ACC112 (cell line): ENCODE measurements at regions not wholly inside any gene's neighbourhood (a gene's known extent, or its start where the extent isn't known, plus 50 kb on each side); places are given as distances from the start of the nearest gene placed in this dataset.
A peak's percentile ranks its signal among the peaks of the same experiment; 100 is the strongest.

Experiments used
- H2AFZ ChIP-seq: fragments of 200-600 bp; sonication (generic); one replicate; pipeline ENCODE4 v1.6.0; 2017; ENCODE audit warnings: antibody characterized with exemption, low read length; ENCODE audit not compliant: unreplicated experiment
- H3K27ac ChIP-seq: fragments of 200-600 bp; sonication (generic); 2 replicates; pipeline ENCODE4 v1.5.1; 2014; ENCODE audit warnings: low read depth, mild to moderate bottlenecking, antibody characterized with exemption, low read length, moderate library complexity
- H3K27me3 ChIP-seq: fragments of 200-600 bp; sonication (generic); 2 replicates; pipeline ENCODE4 v1.6.1; 2014; ENCODE audit warnings: mild to moderate bottlenecking, antibody characterized with exemption, low read length, moderate library complexity, mixed read lengths; ENCODE audit not compliant: insufficient read depth
- H3K36me3 ChIP-seq: fragments of 200-600 bp; sonication (generic); 2 replicates; pipeline ENCODE4 v1.6.1; 2016; ENCODE audit warnings: mild to moderate bottlenecking, antibody characterized with exemption, low read length, moderate library complexity, mixed read lengths; ENCODE audit not compliant: insufficient read depth
- H3K4me1 ChIP-seq: fragments of 200-600 bp; sonication (generic); one replicate; pipeline ENCODE4 v1.6.1; 2016; ENCODE audit warnings: low read length, mixed read lengths; ENCODE audit not compliant: insufficient read depth, unreplicated experiment, control insufficient read depth
- H3K4me3 ChIP-seq: fragments of 200-600 bp; sonication (generic); 2 replicates; pipeline ENCODE4 v1.5.1; 2014; ENCODE audit warnings: mild to moderate bottlenecking, low read depth, low read length
- H3K79me2 ChIP-seq: fragments of 200-600 bp; sonication (generic); one replicate; pipeline ENCODE4 v1.6.0; 2016; ENCODE audit warnings: low read length; ENCODE audit not compliant: control insufficient read depth, unreplicated experiment, insufficient read depth

GRCh38 chr2:163370169-163370886 is 365.5 kb downstream of the FIGN start:
- Histone ChIP-seq H3K27me3 (no peaks in the 10 kb centered on the region), H3K36me3 (no peaks in the 10 kb centered on the region), H3K27ac (no peak overlapping the region), H3K79me2 (no peaks in the 10 kb centered on the region), H3K4me3 (no peak overlapping the region), H3K4me1 (peaks cover 5% of the 10 kb centered on the region), H2AFZ (no peak overlapping the region)

DNA sequence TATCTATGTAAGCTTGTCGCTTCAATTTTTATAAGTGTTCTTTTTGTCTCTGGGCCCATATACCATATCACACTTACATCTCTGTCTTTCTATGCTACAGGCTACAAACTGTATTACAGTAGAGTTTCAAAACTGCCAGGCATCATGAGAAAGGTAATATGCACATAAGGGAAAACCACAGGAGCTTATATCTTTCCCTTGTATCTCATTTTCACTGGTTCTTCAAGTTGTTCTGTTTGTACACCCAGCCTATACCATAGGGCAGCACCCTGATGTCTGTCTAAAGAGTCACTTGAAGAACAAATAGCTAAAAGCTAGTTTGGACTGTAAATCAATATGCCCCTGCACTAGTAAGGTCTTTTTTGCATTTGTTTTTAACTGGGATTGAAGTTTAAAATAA is 366.7 kb downstream of the FIGN start:
- Histone ChIP-seq H2AFZ (no peak overlapping the region), H3K27me3 (no peaks in the 10 kb centered on the region), H3K4me1 (peaks cover 5% of the 10 kb centered on the region), H3K36me3 (no peaks in the 10 kb centered on the region), H3K27ac (no peak overlapping the region), H3K4me3 (no peak overlapping the region), H3K79me2 (no peaks in the 10 kb centered on the region)

GRCh38 chr2:163368655-163369054 is 367.2 kb downstream of the FIGN start:
- H3K4me1 ChIP-seq, result peaks cover 5% of the 10 kb centered on the region
- no peak overlapping the region for H2AFZ ChIP-seq
- H3K4me3 ChIP-seq, result no peak overlapping the region
- no peaks in the 10 kb centered on the region for H3K27me3 ChIP-seq
- no peaks in the 10 kb centered on the region for H3K79me2 ChIP-seq
- no peak overlapping the region for H3K27ac ChIP-seq
- H3K36me3 ChIP-seq, result no peaks in the 10 kb centered on the region

DNA sequence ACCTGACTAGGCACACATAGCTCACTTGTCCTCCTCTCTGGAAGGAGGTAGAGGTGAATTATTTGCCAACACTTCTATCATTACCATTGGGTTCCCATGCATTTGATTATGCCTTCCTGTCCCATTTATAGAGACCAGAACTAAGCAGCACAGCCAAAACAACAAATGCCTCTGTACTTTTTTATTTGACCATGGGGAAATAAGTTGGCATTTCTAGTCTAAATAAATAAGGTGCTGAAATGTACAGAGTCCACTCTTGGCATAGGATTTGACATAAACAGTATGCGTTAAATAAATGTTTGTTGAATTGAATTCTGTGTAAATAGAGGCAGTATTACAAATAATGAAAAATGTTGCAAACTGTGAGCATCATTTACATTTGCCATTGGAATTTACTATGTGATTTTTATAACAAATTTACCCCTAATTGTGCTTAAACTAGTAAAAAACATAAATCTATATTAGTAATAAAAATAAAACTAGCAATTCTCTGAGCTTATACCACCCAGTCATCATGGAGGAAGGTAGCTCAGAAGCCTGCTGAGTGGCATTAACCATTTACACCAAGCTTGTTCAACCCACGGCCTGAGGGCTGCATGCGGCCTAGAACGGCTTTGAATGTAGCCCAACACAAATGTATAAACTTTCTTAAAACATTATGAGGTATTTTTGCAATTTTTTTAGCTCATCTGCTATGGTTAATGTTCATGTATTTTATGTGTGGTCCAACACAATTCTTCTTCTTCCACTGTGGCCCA is 367.8 kb downstream of the FIGN start:
- H3K36me3 ChIP-seq, result no peaks in the 10 kb centered on the region
- H3K27ac ChIP-seq, result no peak overlapping the region
- H3K4me1 ChIP-seq, result peaks cover 5% of the 10 kb centered on the region
- no peaks in the 10 kb centered on the region for H3K79me2 ChIP-seq
- H2AFZ ChIP-seq, result no peak overlapping the region
- H3K4me3 ChIP-seq, result no peak overlapping the region
- no peaks in the 10 kb centered on the region for H3K27me3 ChIP-seq

DNA sequence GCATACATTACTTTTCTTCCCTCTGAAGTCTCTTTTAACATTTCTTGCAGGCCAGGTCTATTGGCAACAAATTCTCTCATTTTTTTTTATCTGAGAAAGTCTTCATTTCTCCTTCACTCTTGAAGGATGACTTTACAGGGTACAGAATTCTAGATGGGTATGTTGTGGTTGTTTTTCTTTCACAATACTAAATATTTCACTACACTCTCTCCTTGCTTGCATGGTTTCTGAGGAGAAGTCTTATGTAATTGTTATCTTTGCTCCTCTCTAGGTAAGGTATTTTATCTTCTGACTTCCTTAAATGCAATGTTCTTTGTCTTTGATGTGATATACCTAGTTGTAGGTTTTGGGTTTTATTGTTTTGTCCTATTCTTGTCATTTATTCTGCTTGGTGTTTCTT is 371.1 kb downstream of the FIGN start:
- Histone ChIP-seq H3K4me1 (no peaks in the 10 kb centered on the region), H3K27ac (no peak overlapping the region), H2AFZ (no peak overlapping the region), H3K27me3 (no peaks in the 10 kb centered on the region), H3K36me3 (no peaks in the 10 kb centered on the region; the same call in 1 of the 2 replicates), H3K4me3 (no peak overlapping the region), H3K79me2 (no peaks in the 10 kb centered on the region)

DNA sequence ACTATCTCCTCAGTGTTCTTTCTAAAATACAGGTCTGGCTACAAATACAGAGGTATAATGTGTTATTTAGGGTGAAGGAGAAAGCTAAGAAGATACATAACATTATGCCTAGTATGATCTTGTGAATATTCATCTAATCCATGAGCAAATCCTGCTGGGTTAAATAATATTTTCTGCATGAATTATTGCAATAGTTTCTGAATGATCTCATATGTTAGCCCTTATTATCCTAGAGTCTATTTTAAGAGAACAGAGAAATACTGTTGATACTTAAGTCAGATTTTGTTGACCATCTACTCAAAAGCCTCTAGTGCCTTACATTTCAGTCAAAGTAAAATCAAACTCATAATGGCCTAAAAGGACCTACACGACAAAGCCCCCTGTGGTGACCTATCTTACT is 382.3 kb downstream of the FIGN start:
- Histone ChIP-seq H2AFZ (peak overlapping the region; percentile 24), H3K4me1 (peaks cover 27% of the 10 kb centered on the region), H3K36me3 (no peaks in the 10 kb centered on the region), H3K4me3 (no peak overlapping the region), H3K27me3 (no peaks in the 10 kb centered on the region), H3K79me2 (no peaks in the 10 kb centered on the region), H3K27ac (no peak overlapping the region)

GRCh38 chr2:163351966-163352365 is 383.8 kb downstream of the FIGN start:
- Histone ChIP-seq H3K27ac (no peak overlapping the region), H2AFZ (no peak overlapping the region), H3K79me2 (no peaks in the 10 kb centered on the region), H3K4me1 (peaks cover 43% of the 10 kb centered on the region), H3K36me3 (no peaks in the 10 kb centered on the region), H3K27me3 (no peaks in the 10 kb centered on the region), H3K4me3 (no peak overlapping the region)

GRCh38 chr2:163351143-163351542 is 384.7 kb downstream of the FIGN start:
- Histone ChIP-seq H3K27ac (no peak overlapping the region), H3K4me1 (peaks cover 44% of the 10 kb centered on the region), H3K79me2 (no peaks in the 10 kb centered on the region), H3K4me3 (no peak overlapping the region), H3K27me3 (no peaks in the 10 kb centered on the region), H3K36me3 (no peaks in the 10 kb centered on the region), H2AFZ (no peak overlapping the region)

DNA sequence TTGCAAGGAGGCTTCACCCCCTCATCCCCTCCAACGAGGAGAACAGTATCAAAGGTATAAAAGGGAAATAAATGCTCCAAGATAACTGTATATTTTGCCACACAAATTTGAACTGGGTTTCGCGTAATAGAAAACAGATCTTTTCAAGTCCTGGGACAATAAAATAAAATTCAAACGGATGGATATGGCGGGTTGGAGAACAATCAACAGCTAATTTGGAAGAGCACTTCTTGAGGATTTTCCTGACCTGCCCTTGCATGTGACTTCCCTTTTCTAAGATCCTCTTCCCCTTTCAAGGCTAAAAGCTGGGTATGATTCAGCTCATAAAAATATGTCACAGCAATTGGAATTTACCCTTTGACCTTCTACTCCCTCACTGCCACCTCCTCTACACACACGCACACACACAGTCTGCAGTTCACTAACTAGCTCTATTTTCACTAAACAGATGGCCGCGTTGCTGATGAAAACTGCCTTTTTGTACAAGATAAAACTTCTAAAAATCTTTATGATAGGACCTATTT is 386.9 kb downstream of the FIGN start:
- peaks cover 47% of the 10 kb centered on the region for H3K4me1 ChIP-seq
- H3K27me3 ChIP-seq, result no peaks in the 10 kb centered on the region
- H3K79me2 ChIP-seq, result no peaks in the 10 kb centered on the region
- peak overlapping the region; percentile 92 for H2AFZ ChIP-seq
- H3K36me3 ChIP-seq, result no peaks in the 10 kb centered on the region
- H3K4me3 ChIP-seq, result peak overlapping the region; percentile 65
- H3K27ac ChIP-seq, result peak overlapping the region; percentile 89

- H3K4me3 ChIP-seq, result peak overlapping the region; percentile 65
- no peaks in the 10 kb centered on the region for H3K36me3 ChIP-seq
- H3K27ac ChIP-seq, result peak overlapping the region; percentile 89
Observed at GRCh38 chr2:163347982-163348856, 387.6 kb downstream of the FIGN start.

More at GRCh38 chr2:163347982-163348856, 387.6 kb downstream of the FIGN start:
- Histone ChIP-seq H3K79me2 (no peaks in the 10 kb centered on the region), H3K4me1 (peaks cover 47% of the 10 kb centered on the region), H3K27me3 (no peaks in the 10 kb centered on the region), H2AFZ (peak overlapping the region; percentile 92)
